Right lung (tissue), 2 donors: ENCODE measurements at regions not wholly inside any gene's neighbourhood (a gene's known extent, or its start where the extent isn't known, plus 50 kb on each side); places are given as distances from the start of the nearest gene placed in this dataset.
"Not testable (repeated sequence)": the region's sequence is repeated elsewhere in the genome, so short reads cannot be mapped to it uniquely, and the experiment has no call there.

Source experiments
- DNase-seq, 2 donors: peaks; one replicate each; pipeline ENCODE4 v3.0.0-alpha.2; 2013

GRCh38 chr1:238653693-238654321 is 732.6 kb upstream of the CHRM3 start:
- DNase-seq = no peak

- DNase-seq = no peak
Observed at GRCh38 chr1:238652346-238652968, 733.9 kb upstream of the CHRM3 start.

- DNase-seq = no peak
Observed at GRCh38 chr1:238649200-238649599, 737.2 kb upstream of the CHRM3 start.

GRCh38 chr1:238648751-238649150 is 737.6 kb upstream of the CHRM3 start:
- DNase-seq = no peak

GRCh38 chr1:238648296-238648695 is 738.1 kb upstream of the CHRM3 start:
- no peak for DNase-seq

- no peak for DNase-seq
Observed at GRCh38 chr1:238647877-238648276, 738.5 kb upstream of the CHRM3 start.

- no peak for DNase-seq
Observed at GRCh38 chr1:238642231-238642630, 744.1 kb upstream of the CHRM3 start.

GRCh38 chr1:238639861-238640260 is 746.5 kb upstream of the CHRM3 start:
- no peak for DNase-seq

- no peak for DNase-seq
Observed at GRCh38 chr1:238628110-238628509, 737.4 kb upstream of the ZP4 start.

GRCh38 chr1:238624776-238625175 is 734.1 kb upstream of the ZP4 start:
- DNase-seq = no peak

- DNase-seq = no peak
Observed at GRCh38 chr1:238621405-238621804, 730.7 kb upstream of the ZP4 start.

- DNase-seq = no peak
Observed at GRCh38 chr1:238619652-238620051, 728.9 kb upstream of the ZP4 start.

GRCh38 chr1:238611406-238611805 is 720.7 kb upstream of the ZP4 start:
- no peak for DNase-seq

- DNase-seq = no peak
Observed at GRCh38 chr1:238608144-238608543, 717.4 kb upstream of the ZP4 start.

- no peak for DNase-seq
Observed at GRCh38 chr1:238606896-238607295, 716.2 kb upstream of the ZP4 start.

- no peak for DNase-seq
Observed at GRCh38 chr1:238606457-238606856, 715.7 kb upstream of the ZP4 start.

- no peak for DNase-seq
Observed at GRCh38 chr1:238604357-238604756, 713.6 kb upstream of the ZP4 start.

GRCh38 chr1:238601604-238602003 is 710.9 kb upstream of the ZP4 start:
- not testable (repeated sequence) for DNase-seq

- DNase-seq = no peak
Observed at GRCh38 chr1:238596703-238597102, 706.0 kb upstream of the ZP4 start.

GRCh38 chr1:238592621-238593020 is 701.9 kb upstream of the ZP4 start:
- DNase-seq = no peak

GRCh38 chr1:238589843-238590435 is 699.2 kb upstream of the ZP4 start:
- no peak for DNase-seq

GRCh38 chr1:238582816-238583215 is 692.1 kb upstream of the ZP4 start:
- DNase-seq = no peak

- no peak for DNase-seq
Observed at GRCh38 chr1:238581332-238581731, 690.6 kb upstream of the ZP4 start.

GRCh38 chr1:238568735-238569134 is 678.0 kb upstream of the ZP4 start:
- no peak for DNase-seq
